Liver (tissue), 8 donors: ENCODE measurements at regions not wholly inside any gene's neighbourhood (a gene's known extent, or its start where the extent isn't known, plus 50 kb on each side); places are given as distances from the start of the nearest gene placed in this dataset.

Experiments used
- DNase-seq: peaks from one replicate; pipeline ENCODE4 v3.0.0-alpha.2; 2017; ENCODE audit warnings: low spot score
- H3K27ac ChIP-seq, 2 donors: one replicate each; pipeline ENCODE4 v1.7.0; 2013; ENCODE audit warnings: inconsistent platforms in 2 of 2, low read length in 2 of 2, control low read depth in 1 of 2, low read depth in 1 of 2, mild to moderate bottlenecking in 1 of 2
- H3K27me3 ChIP-seq, 4 donors: one replicate each; pipeline versions ENCODE4 v1.6.1 to v1.7.0; 2013; ENCODE audit warnings: low read length in 3 of 4, inconsistent platforms in 1 of 4, mild to moderate bottlenecking in 1 of 4, moderate library complexity in 1 of 4; ENCODE audit not compliant: control insufficient read depth in 4 of 4, insufficient read depth in 4 of 4
- H3K36me3 ChIP-seq, 4 donors: one replicate each; pipeline versions ENCODE4 v1.6.1 to v1.7.0; 2013; ENCODE audit warnings: low read length in 3 of 4, mild to moderate bottlenecking in 3 of 4, low read depth in 1 of 4, moderate library complexity in 1 of 4; ENCODE audit not compliant: control insufficient read depth in 4 of 4, insufficient read depth in 3 of 4
- H3K4me1 ChIP-seq, 4 donors: one replicate each; pipeline versions ENCODE4 v1.6.1 to v1.7.0; 2013; ENCODE audit warnings: low read length in 3 of 4, mild to moderate bottlenecking in 3 of 4, moderate library complexity in 1 of 4; ENCODE audit not compliant: control insufficient read depth in 4 of 4, insufficient read depth in 4 of 4
- H3K4me3 ChIP-seq, 3 donors: one replicate each; pipeline versions ENCODE4 v1.6.1 to v1.7.0; 2013; ENCODE audit warnings: low read length in 3 of 3, control low read depth in 1 of 3, low read depth in 1 of 3, mild to moderate bottlenecking in 1 of 3
- H3K9ac ChIP-seq, 2 donors: one replicate each; pipeline ENCODE4 v1.7.0; 2013; ENCODE audit warnings: low read length in 2 of 2, mild to moderate bottlenecking in 2 of 2, moderate library complexity in 2 of 2, control low read depth in 1 of 2, low read depth in 1 of 2
- H3K9me3 ChIP-seq, 4 donors: one replicate each; pipeline versions ENCODE4 v1.6.1 to v1.7.0; 2013; ENCODE audit warnings: low read length in 3 of 4; ENCODE audit not compliant: control insufficient read depth in 4 of 4
- ATF3 ChIP-seq: IDR thresholded peaks from 2 replicates; pipeline ENCODE4 v1.6.1; 2016; ENCODE audit warnings: antibody characterized with exemption
- CTCF ChIP-seq: fragments of 150-350 bp; IDR thresholded peaks from 2 replicates; pipeline ENCODE4 v1.5.1; 2017; ENCODE audit warnings: improper control_type of control experiment, low read depth, low read length; ENCODE audit not compliant: missing input control
- FOXA1 ChIP-seq: IDR thresholded peaks from 2 replicates; pipeline ENCODE4 v1.6.1; 2016; ENCODE audit warnings: antibody characterized with exemption
- HNF4G ChIP-seq: IDR thresholded peaks from 2 replicates; pipeline ENCODE4 v1.6.1; 2016; ENCODE audit warnings: antibody characterized with exemption
- REST ChIP-seq: IDR thresholded peaks from 2 replicates; pipeline ENCODE4 v1.6.1; 2016; ENCODE audit warnings: antibody characterized with exemption, mild to moderate bottlenecking
- RXRA ChIP-seq, 2 donors: IDR thresholded peaks; 2 replicates each; pipeline ENCODE4 v1.6.1; 2017 to 2018; ENCODE audit warnings: antibody characterized with exemption in 2 of 2, mild to moderate bottlenecking in 1 of 2
- WGBS: extraction: QIAGEN DNeasy Blood & Tissue Kit; methylation state at CpG from one replicate; pipeline ENCODE4 v1.1.7; 2013; 5-methylcytosine and 5-hydroxymethylcytosine counted together
- donor health status: healthy.
- donor health status: healthy.
- donor health status: healthy.
- donor health status: healthy.
- donor health status: healthy.

GRCh38 chr18:78771496-78772359, 207.9 kb upstream of the SALL3 start:
- no peak overlapping the region for H3K27ac ChIP-seq
- WGBS = 73% methylated on average over 22 of the region's 22 CpGs

More at GRCh38 chr18:78771496-78772359, 207.9 kb upstream of the SALL3 start:
- DNase-seq = no peak
- Histone ChIP-seq H3K36me3 (no peaks in the 10 kb centered on the region), H3K4me3 (no peak overlapping the region), H3K4me1 (no peaks in the 10 kb centered on the region), H3K9me3 (no peaks in the 10 kb centered on the region), H3K27me3 (no peaks in the 10 kb centered on the region), H3K9ac (no peak overlapping the region)
- TF ChIP-seq FOXA1 (no peak), REST (no peak), CTCF (no peak), HNF4G (no peak), RXRA (IDR thresholded peaks at IDR 0.05) (no peak), ATF3 (no peak)
